Heart left ventricle (tissue), 16 donors: ENCODE measurements at regions not wholly inside any gene's neighbourhood (a gene's known extent, or its start where the extent isn't known, plus 50 kb on each side); places are given as distances from the start of the nearest gene placed in this dataset.

Experiments
- ATAC-seq, 4 donors: fragments of 200-7000 bp; cut with Tn5 transposase; one replicate each; pipeline ENCODE4 v1.9.1; 2020 to 2022; ENCODE audit warnings: moderate library complexity in 4 of 4, mild to moderate bottlenecking in 3 of 4, moderate number of reproducible peaks in 1 of 4
- DNase-seq, 5 donors: peaks; one replicate each; pipeline ENCODE4 v3.0.0-alpha.2; 2020
- H3K27ac ChIP-seq, 12 donors: fragments of 200-600 bp; sonication (generic) in 4 of 12; one replicate each; pipeline versions ENCODE4 v1.5.0 to v1.8.0; 2016 to 2022; ENCODE audit warnings: mild to moderate bottlenecking in 2 of 12
- H3K27me3 ChIP-seq, 9 donors: fragments of 200-600 bp; sonication (generic) in 2 of 9; one replicate each; pipeline versions ENCODE4 v1.5.1 to v1.8.0; 2016 to 2022; ENCODE audit warnings: mild to moderate bottlenecking in 3 of 9
- H3K36me3 ChIP-seq, 9 donors: fragments of 200-600 bp; sonication (generic) in 2 of 9; one replicate each; pipeline versions ENCODE4 v1.5.0 to v1.8.0; 2018 to 2022; ENCODE audit warnings: mild to moderate bottlenecking in 2 of 9
- H3K4me1 ChIP-seq, 12 donors: fragments of 200-600 bp; sonication (generic) in 4 of 12; one replicate each; pipeline versions ENCODE4 v1.5.0 to v1.8.0; 2016 to 2022; ENCODE audit warnings: mild to moderate bottlenecking in 3 of 12
- H3K4me3 ChIP-seq, 12 donors: fragments of 200-600 bp; sonication (generic) in 4 of 12; one replicate each; pipeline versions ENCODE4 v1.5.0 to v1.8.0; 2017 to 2022; ENCODE audit warnings: mild to moderate bottlenecking in 9 of 12, moderate library complexity in 4 of 12
- H3K9me3 ChIP-seq, 12 donors: fragments of 200-600 bp; sonication (generic) in 4 of 12; one replicate each; pipeline versions ENCODE4 v1.5.0 to v1.8.0; 2016 to 2022; ENCODE audit warnings: mild to moderate bottlenecking in 1 of 12
- POLR2A ChIP-seq, 2 donors: fragments of 450-650 bp; IDR thresholded peaks; one replicate each; pipeline ENCODE4 v1.6.1; 2017; ENCODE audit warnings: antibody characterized with exemption in 2 of 2, mild to moderate bottlenecking in 2 of 2, moderate library complexity in 2 of 2
- WGBS, 4 donors: extraction: QIAGEN DNeasy Blood & Tissue Kit in 2 of 4; methylation state at CpG; one replicate each; pipeline versions ENCODE4 v1.1.5 to v1.1.7; 2013 to 2018; 5-methylcytosine and 5-hydroxymethylcytosine counted together
- intact Hi-C, 10 donors: fragments of 100-400 bp; cut with DNase I; formaldehyde crosslinking; loops; one replicate each; pipeline versions ENCODE4 v1.11.1 to v1.14.2; 2022
- TF ChIP-seq, protein P1 (sequence below), 12 donors: fragments of 200-600 bp; sonication (generic) in 4 of 12; IDR thresholded peaks; one replicate each; pipeline versions ENCODE4 v1.5.0 to v1.8.0; 2018 to 2022; ENCODE audit warnings: antibody characterized with exemption in 12 of 12, mild to moderate bottlenecking in 5 of 12
- donor health status: ischemic (EF 13 %, LVEDD 7.1; RV severe dilation, severe dysfunction).
- donor health status: healthy with polysubstance abuse.
- donor health status: DM: no; HTN: yes; CAD: no.
- donor health status: DM: no; HTN: no; CAD: no.
- donor health status: ischemic (EF 25% LVEDD 6.9; RV normal size, moderate dysfunction).
- donor health status: ischemic (EF 25% LVEDD 5.7; RV mildly dilated, moderate dysfunction).
- donor health status: healthy.
- donor health status: DM: yes; HTN: yes; CAD: no.
- donor health status: ischemic (EF 35%, LVEDD 5.7; RV mildly dilated, moderate dysfunction).
- donor health status: nonischemic (EF 11% LVEDD 7.7; RV severe dilation, severe dysfunction).
- donor health status: DM: yes; HTN: yes; CAD: no.
- donor health status: PGD.
- donor health status: ischemic (EF 29% LVEDD 5.4; RV normal size, mild dysfunction).
- donor health status: nonischemic (EF 23%, LVEDD 6.1; RV moderate dilation, normal function).

DNA sequence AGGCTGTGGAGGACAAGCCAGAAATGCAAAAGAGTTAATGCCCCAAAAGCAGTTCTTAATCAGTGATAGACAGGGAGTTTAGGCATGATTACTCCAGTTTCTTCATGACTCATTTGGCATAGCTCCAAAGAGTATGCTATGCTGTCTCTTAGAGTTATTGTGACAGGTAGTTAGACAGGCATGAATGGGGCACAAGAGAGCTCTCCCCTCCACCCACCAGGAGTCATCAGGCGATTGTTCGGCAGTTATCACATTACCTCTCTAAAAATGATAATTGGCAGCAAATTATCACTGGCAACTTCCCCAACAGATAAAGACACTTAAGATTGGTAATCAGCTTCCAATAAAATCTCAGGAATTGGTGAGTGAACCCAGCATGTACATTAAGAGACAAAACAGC is 320.1 kb downstream of the DAD1 start:
- H3K9me3 ChIP-seq: no peaks in the 10 kb centered on the region
- DNase-seq: no peak
- peaks cover 0 to 6% (median 0%) of the 10 kb centered on the region in 9 donors for H3K27me3 ChIP-seq
- 33 to 48% (median 37%) methylated on average over 2 of the region's 2 CpGs for WGBS, 4 donors
- H3K4me3 ChIP-seq: no peak overlapping the region
- no peak for TF ChIP-seq POLR2A (IDR thresholded peaks at IDR 0.05)
- TF ChIP-seq, protein P1, sequence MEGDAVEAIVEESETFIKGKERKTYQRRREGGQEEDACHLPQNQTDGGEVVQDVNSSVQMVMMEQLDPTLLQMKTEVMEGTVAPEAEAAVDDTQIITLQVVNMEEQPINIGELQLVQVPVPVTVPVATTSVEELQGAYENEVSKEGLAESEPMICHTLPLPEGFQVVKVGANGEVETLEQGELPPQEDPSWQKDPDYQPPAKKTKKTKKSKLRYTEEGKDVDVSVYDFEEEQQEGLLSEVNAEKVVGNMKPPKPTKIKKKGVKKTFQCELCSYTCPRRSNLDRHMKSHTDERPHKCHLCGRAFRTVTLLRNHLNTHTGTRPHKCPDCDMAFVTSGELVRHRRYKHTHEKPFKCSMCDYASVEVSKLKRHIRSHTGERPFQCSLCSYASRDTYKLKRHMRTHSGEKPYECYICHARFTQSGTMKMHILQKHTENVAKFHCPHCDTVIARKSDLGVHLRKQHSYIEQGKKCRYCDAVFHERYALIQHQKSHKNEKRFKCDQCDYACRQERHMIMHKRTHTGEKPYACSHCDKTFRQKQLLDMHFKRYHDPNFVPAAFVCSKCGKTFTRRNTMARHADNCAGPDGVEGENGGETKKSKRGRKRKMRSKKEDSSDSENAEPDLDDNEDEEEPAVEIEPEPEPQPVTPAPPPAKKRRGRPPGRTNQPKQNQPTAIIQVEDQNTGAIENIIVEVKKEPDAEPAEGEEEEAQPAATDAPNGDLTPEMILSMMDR (IDR thresholded peaks at IDR 0.05): no peak
- no peaks in the 10 kb centered on the region for H3K36me3 ChIP-seq
- H3K4me1 ChIP-seq: no peaks in the 10 kb centered on the region
- intact Hi-C loops: no loop called here
- H3K27ac ChIP-seq: no peak overlapping the region
- no peak for ATAC-seq

DNA sequence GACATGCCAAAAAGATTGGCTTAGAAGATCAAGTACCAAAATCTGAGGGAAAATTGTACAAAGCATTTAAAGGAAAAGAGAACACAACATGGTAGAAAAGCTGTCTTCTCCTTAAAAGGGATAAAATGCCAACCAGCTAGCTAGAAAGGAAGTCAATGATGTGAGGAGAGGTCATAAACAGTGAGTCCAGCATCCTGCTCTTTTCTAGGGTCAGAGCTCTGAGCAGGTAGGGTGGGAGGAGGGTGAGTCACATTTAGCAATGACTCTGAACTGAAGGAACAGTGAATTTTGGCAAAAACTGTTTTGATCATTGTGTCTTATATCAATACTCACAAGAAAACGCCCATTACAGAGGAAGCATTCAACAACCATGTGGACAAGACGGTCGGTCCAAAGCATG is 322.3 kb downstream of the DAD1 start:
- Histone ChIP-seq H3K4me3 (no peak overlapping the region), H3K27ac (no peak overlapping the region), H3K4me1 (no peaks in the 10 kb centered on the region), H3K36me3 (no peaks in the 10 kb centered on the region), H3K27me3 (peaks cover 0 to 4% (median 0%) of the 10 kb centered on the region in 9 donors), H3K9me3 (no peaks in the 10 kb centered on the region)
- DNase-seq (no peak), ATAC-seq (no peak)
- intact Hi-C loops: no loop called here
- TF ChIP-seq, protein P1 (IDR thresholded peaks at IDR 0.05): no peak
- no peak for TF ChIP-seq POLR2A (IDR thresholded peaks at IDR 0.05)
- WGBS, 4 donors: 53 to 89% (median 72%) methylated on average over 3 of the region's 3 CpGs

DNA sequence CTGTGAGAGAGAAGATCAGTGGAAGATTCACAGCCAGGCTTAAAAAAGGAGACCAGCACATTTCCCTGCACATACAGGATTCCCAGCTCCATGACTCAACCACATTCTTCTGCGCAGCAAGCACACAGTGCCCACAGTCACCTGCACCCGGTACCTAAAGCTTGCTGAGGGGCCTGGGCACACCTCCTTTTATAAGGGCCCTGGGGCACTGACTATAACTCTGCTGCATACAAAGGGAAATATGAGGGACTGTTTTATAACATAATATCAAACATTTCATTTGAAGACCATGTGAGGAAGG is 322.9 kb downstream of the DAD1 start:
- Histone ChIP-seq H3K9me3 (no peaks in the 10 kb centered on the region), H3K4me1 (no peaks in the 10 kb centered on the region), H3K4me3 (no peak overlapping the region), H3K36me3 (no peaks in the 10 kb centered on the region), H3K27ac (no peak overlapping the region), H3K27me3 (peaks cover 0 to 4% (median 0%) of the 10 kb centered on the region in 9 donors)
- peak in 1 of 4 donors; percentile 26 for ATAC-seq
- intact Hi-C loops: no loop called here
- DNase-seq: no peak
- no peak for TF ChIP-seq POLR2A (IDR thresholded peaks at IDR 0.05)
- TF ChIP-seq, protein P1 (IDR thresholded peaks at IDR 0.05): no peak
- 43 to 97% (median 74%) methylated on average over 2 of the region's 2 CpGs for WGBS, 4 donors

DNA sequence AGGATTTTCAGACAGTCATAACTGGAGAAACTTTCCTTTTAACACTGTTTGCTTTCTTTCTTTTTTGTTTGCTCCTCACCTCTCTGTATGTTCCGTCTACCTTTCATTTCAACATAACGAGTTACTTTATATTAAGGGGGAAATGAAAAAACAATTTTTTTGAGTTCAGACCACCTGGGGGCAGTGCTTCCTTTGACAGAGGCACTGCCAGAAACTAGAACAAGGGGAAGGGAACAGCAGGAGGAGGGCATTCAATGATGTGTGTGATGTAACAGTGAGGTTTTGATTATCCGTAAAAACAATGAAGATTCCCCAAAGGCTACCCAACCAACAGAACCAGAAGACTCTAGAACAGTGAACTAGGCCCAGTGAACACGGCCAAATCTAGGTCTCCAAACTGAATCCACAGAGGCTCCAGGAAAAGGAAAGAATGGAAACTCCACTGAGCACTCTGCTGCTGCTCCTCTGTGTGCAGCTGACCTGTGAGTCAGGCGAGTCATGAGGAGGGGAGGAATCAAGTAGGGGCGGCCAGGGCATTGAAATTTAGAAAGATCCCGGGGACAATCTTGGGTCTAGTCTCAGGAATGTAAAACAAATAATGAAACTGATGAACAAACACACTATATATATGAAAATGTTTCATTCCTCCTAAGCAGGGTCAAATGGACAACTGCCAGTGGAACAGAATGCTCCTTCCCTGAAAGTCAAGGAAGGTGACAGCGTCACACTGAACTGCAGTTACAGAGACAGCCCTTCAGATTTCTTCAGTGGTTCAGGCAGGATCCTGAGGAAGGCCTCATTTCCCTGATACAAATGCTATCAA is 323.5 kb downstream of the DAD1 start:
- Histone ChIP-seq H3K36me3 (no peaks in the 10 kb centered on the region), H3K4me1 (no peaks in the 10 kb centered on the region), H3K4me3 (no peak overlapping the region), H3K27ac (no peak overlapping the region), H3K27me3 (peaks cover 0 to 4% (median 0%) of the 10 kb centered on the region in 9 donors), H3K9me3 (no peaks in the 10 kb centered on the region)
- no peak for DNase-seq
- ATAC-seq: peak in 2 of 4 donors; percentile 34 to 61
- intact Hi-C loops: no loop called here
- TF ChIP-seq POLR2A (IDR thresholded peaks at IDR 0.05): no peak
- TF ChIP-seq, protein P1 (IDR thresholded peaks at IDR 0.05): peak in 2 of 12 donors; percentile 3 to 16
- WGBS, 4 donors: 38 to 56% (median 45%) methylated on average over 7 to 8 of the region's 8 CpGs
